Stimulated activated CD8-positive, alpha-beta memory T cell treated with anti-CD3 and anti-CD28 coated beads, Interleukin-12 subunit alpha, Interleukin-12 subunit beta, amount 100 ng/mL, for 24 hours (primary cell): ENCODE measurements at regions not wholly inside any gene's neighbourhood (a gene's known extent, or its start where the extent isn't known, plus 50 kb on each side); places are given as distances from the start of the nearest gene placed in this dataset.
"Not testable (repeated sequence)": the region's sequence is repeated elsewhere in the genome, so short reads cannot be mapped to it uniquely, and the experiment has no call there.

Source experiments
- DNase-seq: peaks from one replicate; pipeline ENCODE4 v3.0.0-alpha.2; 2020; ENCODE audit errors: extremely low read depth

- no peak for DNase-seq
These were observed 79.5 kb downstream of the FAM161A start for GRCh38 chr2:61774351-61774750.

GRCh38 chr2:61771904-61772845 is 81.7 kb downstream of the FAM161A start:
- DNase-seq, result no peak

GRCh38 chr2:61770746-61771145 is 83.1 kb downstream of the FAM161A start:
- DNase-seq, result no peak

GRCh38 chr2:61770298-61770697 is 83.6 kb downstream of the FAM161A start:
- no peak for DNase-seq

- DNase-seq, result no peak
These were observed 84.7 kb downstream of the FAM161A start for GRCh38 chr2:61769093-61769675.

GRCh38 chr2:61764035-61764800 is 89.6 kb downstream of the FAM161A start:
- DNase-seq, result peak; percentile 91

- DNase-seq, result peak; percentile 17
These were observed 90.2 kb downstream of the FAM161A start for GRCh38 chr2:61763605-61764034.

- DNase-seq, result no peak
These were observed 91.6 kb downstream of the FAM161A start for GRCh38 chr2:61762292-61762691.

GRCh38 chr2:61759718-61760117 is 94.1 kb downstream of the FAM161A start:
- no peak for DNase-seq

- DNase-seq, result no peak
These were observed 94.9 kb downstream of the FAM161A start for GRCh38 chr2:61759005-61759404.

- DNase-seq, result no peak
These were observed 95.7 kb downstream of the FAM161A start for GRCh38 chr2:61758159-61758558.

GRCh38 chr2:61753512-61753911 is 100.3 kb downstream of the FAM161A start:
- DNase-seq, result no peak

GRCh38 chr2:61750624-61751023 is 103.2 kb downstream of the FAM161A start:
- DNase-seq, result no peak

- no peak for DNase-seq
These were observed 110.9 kb downstream of the FAM161A start for GRCh38 chr2:61742955-61743354.

GRCh38 chr2:61737841-61738240 is 116.0 kb downstream of the FAM161A start:
- no peak for DNase-seq

GRCh38 chr2:61736953-61737352 is 116.9 kb downstream of the FAM161A start:
- no peak for DNase-seq

GRCh38 chr2:61733563-61733962 is 120.3 kb downstream of the FAM161A start:
- DNase-seq, result no peak

GRCh38 chr2:61732787-61733186 is 121.1 kb downstream of the FAM161A start:
- no peak for DNase-seq

- no peak for DNase-seq
These were observed 126.1 kb downstream of the FAM161A start for GRCh38 chr2:61727746-61728145.

- no peak for DNase-seq
These were observed 127.2 kb downstream of the FAM161A start for GRCh38 chr2:61726456-61727209.

- DNase-seq, result not testable (repeated sequence)
These were observed 130.5 kb downstream of the FAM161A start for GRCh38 chr2:61723364-61723763.

- DNase-seq, result no peak
These were observed 131.1 kb downstream of the FAM161A start for GRCh38 chr2:61722800-61723199.
